NCI-H2227 (cell line): ENCODE measurements at regions not wholly inside any gene's neighbourhood (a gene's known extent, or its start where the extent isn't known, plus 50 kb on each side); places are given as distances from the start of the nearest gene placed in this dataset.

ENCODE experiments used
- DNase-seq: peaks from one replicate; lab custom pipeline; 2025; ENCODE audit not compliant: unreplicated experiment; lab: John Stamatoyannopoulos, UW

- DNase-seq, result no peak
Observed at GRCh38 chr13:40206241-40207000, 460.0 kb downstream of the FOXO1 start.

- DNase-seq, result no peak
Observed at GRCh38 chr13:40207001-40207478, 459.4 kb downstream of the FOXO1 start.

- no peak for DNase-seq
Observed at GRCh38 chr13:40208517-40208916, 457.9 kb downstream of the FOXO1 start.

- no peak for DNase-seq
Observed at GRCh38 chr13:40210865-40211585, 455.4 kb downstream of the FOXO1 start.

GRCh38 chr13:40211586-40211968 is 454.9 kb downstream of the FOXO1 start:
- no peak for DNase-seq

GRCh38 chr13:40213779-40214178 is 452.7 kb downstream of the FOXO1 start:
- DNase-seq, result no peak

GRCh38 chr13:40215311-40215710 is 451.1 kb downstream of the FOXO1 start:
- DNase-seq, result no peak

- no peak for DNase-seq
Observed at GRCh38 chr13:40215747-40216146, 450.7 kb downstream of the FOXO1 start.

- no peak for DNase-seq
Observed at GRCh38 chr13:40217675-40218074, 448.8 kb downstream of the FOXO1 start.

GRCh38 chr13:40220299-40220935 is 446.0 kb downstream of the FOXO1 start:
- DNase-seq, result no peak

GRCh38 chr13:40221131-40221459 is 445.3 kb downstream of the FOXO1 start:
- DNase-seq, result no peak

- no peak for DNase-seq
Observed at GRCh38 chr13:40221460-40222201, 444.8 kb downstream of the FOXO1 start.

- DNase-seq, result no peak
Observed at GRCh38 chr13:40223585-40223984, 442.9 kb downstream of the FOXO1 start.

- DNase-seq, result no peak
Observed at GRCh38 chr13:40228496-40228895, 437.9 kb downstream of the FOXO1 start.

- no peak for DNase-seq
Observed at GRCh38 chr13:40228990-40229389, 437.5 kb downstream of the FOXO1 start.

- no peak for DNase-seq
Observed at GRCh38 chr13:40230833-40231266, 435.6 kb downstream of the FOXO1 start.

- DNase-seq, result no peak
Observed at GRCh38 chr13:40231311-40231710, 435.1 kb downstream of the FOXO1 start.

GRCh38 chr13:40231751-40232150 is 434.7 kb downstream of the FOXO1 start:
- DNase-seq, result no peak

- no peak for DNase-seq
Observed at GRCh38 chr13:40232311-40233040, 434.0 kb downstream of the FOXO1 start.

GRCh38 chr13:40233731-40234195 is 432.7 kb downstream of the FOXO1 start:
- no peak for DNase-seq
